BJ (cell line): ENCODE measurements at regions not wholly inside any gene's neighbourhood (a gene's known extent, or its start where the extent isn't known, plus 50 kb on each side); places are given as distances from the start of the nearest gene placed in this dataset.

Source experiments
- CTCF ChIA-PET: fragments of 350-600 bp; formaldehyde crosslinking; extraction: SDS; loops from one replicate; lab custom pipeline; 2021; ENCODE audit warnings: antibody characterized with exemption, inconsistent platforms; lab: Yijun Ruan, JAX
- POLR2A ChIA-PET: fragments of 300-600 bp; sonication (Branson Sonifier 250); formaldehyde crosslinking; extraction: SDS; loops from one replicate; lab custom pipeline; 2021; ENCODE audit warnings: antibody characterized with exemption; lab: Charles Lee
- DNase-seq: peaks from one replicate; pipeline ENCODE4 v3.0.0-alpha.2; 2011; ENCODE audit warnings: low read depth
- H3K27me3 ChIP-seq: 2 replicates; pipeline ENCODE4 v1.6.0; 2011; ENCODE audit warnings: low read length; ENCODE audit not compliant: control insufficient read depth, insufficient read depth
- H3K36me3 ChIP-seq: 2 replicates; pipeline ENCODE4 v1.5.1; 2011; ENCODE audit warnings: low read length; ENCODE audit not compliant: control insufficient read depth, insufficient read depth
- H3K4me3 ChIP-seq: 2 replicates; pipeline ENCODE4 v1.5.1; 2011; ENCODE audit warnings: low read depth, mild to moderate bottlenecking, control low read depth, low read length
- CTCF ChIP-seq: IDR thresholded peaks from 2 replicates; pipeline ENCODE4 v1.5.1; 2011; ENCODE audit warnings: low read depth, mild to moderate bottlenecking, control low read depth, inconsistent platforms, low read length, moderate library complexity; ENCODE audit not compliant: insufficient read depth

- no peak for DNase-seq
Observed at GRCh38 chr4:14809203-14809602, 193.1 kb upstream of the CPEB2 start.

GRCh38 chr4:14810121-14810520, 192.2 kb upstream of the CPEB2 start:
- H3K36me3 ChIP-seq = no peaks in the 10 kb centered on the region
- POLR2A ChIA-PET = no interaction called here
- no peak overlapping the region for H3K4me3 ChIP-seq
- DNase-seq = no peak
- TF ChIP-seq CTCF = no peak
- CTCF ChIA-PET = interaction anchor here (0.8 kb wide), 1 partner anchor 13 kb away, joined by 3 read pairs; no protein-coding TSS in a partner anchor
- no peaks in the 10 kb centered on the region for H3K27me3 ChIP-seq

More at GRCh38 chr4:14809203-14809602, 193.1 kb upstream of the CPEB2 start:
- H3K36me3 ChIP-seq = no peaks in the 10 kb centered on the region
- H3K4me3 ChIP-seq = no peak overlapping the region
- ChIA-PET POLR2A (no interaction called here), CTCF (interaction anchor here (0.8 kb wide), 1 partner anchor 14 kb away, joined by 3 read pairs; no protein-coding TSS in a partner anchor)
- no peak for TF ChIP-seq CTCF
- H3K27me3 ChIP-seq = no peaks in the 10 kb centered on the region

- DNase-seq = no peak
- POLR2A ChIA-PET = no interaction called here
Observed at GRCh38 chr4:14810568-14810967, 191.7 kb upstream of the CPEB2 start.

GRCh38 chr4:14812101-14812500, 190.2 kb upstream of the CPEB2 start:
- Histone ChIP-seq H3K36me3 (no peaks in the 10 kb centered on the region), H3K27me3 (no peaks in the 10 kb centered on the region), H3K4me3 (no peak overlapping the region)
- POLR2A ChIA-PET = no interaction called here
- CTCF ChIA-PET = interaction anchor here (0.5 kb wide), 1 partner anchor 350 kb away, joined by 3 read pairs; no protein-coding TSS in a partner anchor
- DNase-seq = no peak
- no peak for TF ChIP-seq CTCF

More at GRCh38 chr4:14810568-14810967, 191.7 kb upstream of the CPEB2 start:
- Histone ChIP-seq H3K4me3 (no peak overlapping the region), H3K36me3 (no peaks in the 10 kb centered on the region), H3K27me3 (no peaks in the 10 kb centered on the region)
- no peak for TF ChIP-seq CTCF
- CTCF ChIA-PET = no interaction called here

- no peak for DNase-seq
- no peak for TF ChIP-seq CTCF
- POLR2A ChIA-PET = no interaction called here
- Histone ChIP-seq H3K4me3 (no peak overlapping the region), H3K36me3 (no peaks in the 10 kb centered on the region), H3K27me3 (no peaks in the 10 kb centered on the region)
- CTCF ChIA-PET = no interaction called here
Observed at GRCh38 chr4:14816623-14817261, 185.5 kb upstream of the CPEB2 start.
